BLaER1 treated with 17β-estradiol and CSF1 and Interleukin-3, amounts not matched to agents 10 nM and 100 nM (cell line): ENCODE measurements at regions not wholly inside any gene's neighbourhood (a gene's known extent, or its start where the extent isn't known, plus 50 kb on each side); places are given as distances from the start of the nearest gene placed in this dataset.

Experiments
- H3K27ac ChIP-seq, 11 experiments: shearing (Covaris generic); formaldehyde crosslinking; 2 replicates each; pipeline ENCODE4 v1.8.1; 2022
- H3K27me3 ChIP-seq, 11 experiments: shearing (Covaris generic); formaldehyde crosslinking; 2 replicates each; pipeline ENCODE4 v1.8.1; 2022
- H3K36me3 ChIP-seq, 11 experiments: shearing (Covaris generic); formaldehyde crosslinking; 2 replicates each; pipeline ENCODE4 v1.8.1; 2022
- H3K4me1 ChIP-seq, 10 experiments: shearing (Covaris generic); formaldehyde crosslinking; 2 replicates each; pipeline ENCODE4 v1.8.1; 2022
- H3K4me2 ChIP-seq, 11 experiments: shearing (Covaris generic); formaldehyde crosslinking; 2 replicates each; pipeline ENCODE4 v1.8.1; 2022
- H3K4me3 ChIP-seq, 10 experiments: shearing (Covaris generic); formaldehyde crosslinking; 2 replicates each; pipeline ENCODE4 v1.8.1; 2022
- H3K9ac ChIP-seq, 11 experiments: shearing (Covaris generic); formaldehyde crosslinking; 2 replicates each; pipeline ENCODE4 v1.8.1; 2022
- H3K9me3 ChIP-seq, 11 experiments: shearing (Covaris generic); formaldehyde crosslinking; replicated peaks in 1 of 11; 2 replicates each; pipeline ENCODE4 v1.8.1; 2022
- H4K20me1 ChIP-seq, 11 experiments: shearing (Covaris generic); formaldehyde crosslinking; 2 replicates each; pipeline ENCODE4 v1.8.1; 2022
- Cebpa-rat ChIP-seq, 11 experiments: shearing (Covaris generic); IDR thresholded peaks; 2 replicates each; pipeline ENCODE4 v1.8.1; 2022

DNA sequence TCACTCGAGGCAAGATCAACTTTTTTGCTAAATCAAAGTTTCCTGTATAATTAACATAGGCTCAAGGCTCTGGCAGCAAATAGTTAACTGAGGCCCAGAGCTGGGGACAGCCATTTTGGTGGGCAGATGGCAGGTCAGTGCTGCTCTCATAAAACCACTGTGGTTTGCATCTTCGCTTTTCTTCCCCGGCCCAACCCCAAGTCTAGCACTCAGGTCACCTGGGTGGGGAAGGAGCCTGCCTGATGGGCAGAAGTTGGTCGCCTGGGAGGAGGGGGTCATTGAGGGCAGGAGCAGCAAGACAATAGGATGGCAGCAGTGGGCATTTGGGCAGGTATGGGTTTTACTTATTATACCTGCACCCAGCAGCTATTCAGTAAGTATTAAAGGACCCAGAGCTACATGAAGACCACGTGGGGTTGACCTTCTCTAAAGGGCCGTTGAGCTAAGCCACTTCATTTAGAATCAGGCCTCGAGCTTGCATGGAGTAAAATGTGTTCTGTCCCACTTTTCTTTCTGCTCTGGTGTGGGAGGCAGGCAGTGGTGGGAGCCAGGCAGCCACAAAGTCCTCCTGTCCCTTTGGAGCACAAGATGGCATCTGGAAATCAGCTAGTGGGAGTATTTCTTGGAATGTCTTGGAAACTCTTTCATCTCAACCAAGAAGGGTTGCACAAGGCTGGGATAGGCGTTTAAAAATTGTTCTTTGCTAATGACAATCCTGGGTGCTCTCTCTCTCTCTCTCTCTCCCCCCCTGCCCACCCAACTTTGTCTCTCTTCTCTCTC is 133.4 kb downstream of the SPAG6 start:
- no peak for TF ChIP-seq Cebpa-rat (IDR thresholded peaks at IDR 0.05)
- Histone ChIP-seq H3K4me1 (peaks cover 0 to 8% (median 2%) of the 10 kb centered on the region in 10 experiments; a peak in 3 of 20 replicates), H4K20me1 (no peaks in the 10 kb centered on the region), H3K27ac (no peak overlapping the region), H3K4me3 (no peak overlapping the region), H3K4me2 (no peak overlapping the region), H3K9ac (no peak overlapping the region), H3K9me3 (peaks cover 22 to 30% (median 26%) of the 10 kb centered on the region in 11 experiments), H3K27me3 (peaks cover 34 to 47% (median 43%) of the 10 kb centered on the region in 11 experiments), H3K36me3 (no peaks in the 10 kb centered on the region)

DNA sequence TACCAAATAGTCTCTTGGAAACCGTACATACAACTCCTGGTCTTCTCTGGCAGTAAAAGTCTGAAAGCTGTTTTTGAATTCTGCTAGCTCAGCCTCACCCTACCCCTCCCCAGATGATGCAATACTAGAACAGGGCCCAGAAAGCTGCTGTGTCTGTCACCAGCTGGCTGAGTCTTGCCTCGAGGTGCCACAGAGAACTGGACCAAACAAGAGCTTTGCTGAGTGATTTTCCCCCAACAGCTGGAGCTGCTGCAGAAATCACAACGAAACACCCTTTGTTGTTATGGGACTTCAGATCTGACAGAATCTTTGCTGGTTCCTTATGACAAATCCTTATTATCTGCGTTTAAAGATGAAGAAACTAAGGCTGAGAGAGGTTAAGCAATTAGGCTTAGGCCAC is 134.1 kb downstream of the SPAG6 start:
- H3K9me3 ChIP-seq, result peaks cover 22 to 30% (median 26%) of the 10 kb centered on the region in 11 experiments
- TF ChIP-seq Cebpa-rat (IDR thresholded peaks at IDR 0.05), result peak in 2 of 11 experiments; percentile 50 to 61; a peak in 1 of 22 replicates
- H3K27ac ChIP-seq, result no peak overlapping the region
- H3K36me3 ChIP-seq, result no peaks in the 10 kb centered on the region
- peaks cover 0 to 8% (median 2%) of the 10 kb centered on the region in 10 experiments; a peak in 3 of 20 replicates for H3K4me1 ChIP-seq
- no peaks in the 10 kb centered on the region for H4K20me1 ChIP-seq
- peaks cover 27 to 41% (median 36%) of the 10 kb centered on the region in 11 experiments for H3K27me3 ChIP-seq
- H3K4me3 ChIP-seq, result no peak overlapping the region
- no peak overlapping the region for H3K9ac ChIP-seq
- no peak overlapping the region for H3K4me2 ChIP-seq

DNA sequence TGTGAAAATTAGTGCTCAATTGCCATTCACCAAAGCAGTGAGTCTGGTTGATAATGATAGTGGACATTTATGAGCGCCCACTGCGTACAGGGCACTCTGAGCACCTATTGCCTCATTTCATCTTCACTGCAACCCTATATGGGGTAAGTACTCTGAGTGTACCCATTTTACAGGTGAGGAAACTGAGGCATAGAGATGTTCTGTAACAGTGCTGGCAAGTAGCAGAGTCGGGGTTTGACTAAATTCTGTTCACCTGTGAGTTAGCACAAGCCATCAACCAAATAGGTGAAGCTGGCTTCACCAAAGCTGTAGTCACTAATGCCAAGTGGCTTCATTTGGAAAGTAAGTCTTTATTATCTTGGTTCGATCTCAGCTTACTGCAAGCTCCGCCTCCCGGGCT is 135.8 kb downstream of the SPAG6 start:
- Histone ChIP-seq H3K4me3 (no peak overlapping the region), H4K20me1 (no peaks in the 10 kb centered on the region), H3K36me3 (no peaks in the 10 kb centered on the region), H3K4me2 (no peak overlapping the region), H3K4me1 (peaks cover 0 to 1% (median 0%) of the 10 kb centered on the region in 10 experiments; a peak in 1 of 20 replicates), H3K9me3 (peaks cover 16 to 21% (median 19%) of the 10 kb centered on the region in 11 experiments), H3K27me3 (peaks cover 10 to 24% (median 19%) of the 10 kb centered on the region in 11 experiments), H3K27ac (no peak overlapping the region), H3K9ac (no peak overlapping the region)
- no peak for TF ChIP-seq Cebpa-rat (IDR thresholded peaks at IDR 0.05)

DNA sequence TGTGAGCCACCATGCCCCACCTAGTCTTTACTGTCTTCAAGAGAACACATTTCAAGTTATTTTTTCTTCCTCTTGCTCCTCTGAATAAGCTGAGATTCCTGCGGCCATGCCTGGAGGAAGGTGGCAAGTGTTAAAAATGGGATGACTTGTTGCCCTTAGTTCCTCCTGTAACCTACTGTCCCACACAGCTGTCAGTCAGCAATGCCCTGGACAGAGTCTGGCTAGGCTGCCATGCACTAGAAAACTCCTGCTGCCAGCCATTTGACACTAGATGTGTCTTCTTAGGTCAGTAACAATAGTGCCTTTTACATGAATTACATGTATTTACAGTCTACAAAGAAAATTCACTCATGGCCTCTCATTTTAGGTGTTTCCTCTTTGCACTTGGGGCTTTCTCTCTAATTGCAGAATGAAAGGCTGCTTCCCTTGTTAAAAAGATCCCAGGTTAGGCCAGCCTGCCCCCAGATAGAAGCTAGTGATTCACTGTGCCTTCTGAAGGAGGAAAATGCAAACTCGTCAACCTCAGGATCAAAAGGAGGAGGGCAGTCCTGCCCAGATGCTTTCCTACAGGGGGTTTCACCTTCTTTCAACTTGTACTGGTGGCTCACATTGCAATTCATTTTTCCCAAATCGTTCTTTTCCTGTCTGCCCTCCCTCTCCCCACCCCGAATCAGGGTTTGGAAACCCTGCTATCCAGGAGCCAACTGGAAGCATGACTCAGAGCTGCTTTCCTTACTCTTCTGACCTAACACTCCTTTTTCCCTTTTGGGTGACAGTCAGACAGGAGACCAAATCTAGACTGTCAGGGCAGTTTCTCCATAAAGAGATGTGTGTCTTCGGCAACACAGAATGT is 136.6 kb downstream of the SPAG6 start:
- H3K4me1 ChIP-seq, result no peaks in the 10 kb centered on the region
- H3K9me3 ChIP-seq, result peaks cover 8 to 13% (median 11%) of the 10 kb centered on the region in 11 experiments
- no peak overlapping the region for H3K9ac ChIP-seq
- H3K36me3 ChIP-seq, result no peaks in the 10 kb centered on the region
- no peaks in the 10 kb centered on the region for H4K20me1 ChIP-seq
- peaks cover 2 to 16% (median 11%) of the 10 kb centered on the region in 11 experiments for H3K27me3 ChIP-seq
- H3K27ac ChIP-seq, result no peak overlapping the region
- H3K4me2 ChIP-seq, result no peak overlapping the region
- H3K4me3 ChIP-seq, result no peak overlapping the region
- no peak for TF ChIP-seq Cebpa-rat (IDR thresholded peaks at IDR 0.05)

DNA sequence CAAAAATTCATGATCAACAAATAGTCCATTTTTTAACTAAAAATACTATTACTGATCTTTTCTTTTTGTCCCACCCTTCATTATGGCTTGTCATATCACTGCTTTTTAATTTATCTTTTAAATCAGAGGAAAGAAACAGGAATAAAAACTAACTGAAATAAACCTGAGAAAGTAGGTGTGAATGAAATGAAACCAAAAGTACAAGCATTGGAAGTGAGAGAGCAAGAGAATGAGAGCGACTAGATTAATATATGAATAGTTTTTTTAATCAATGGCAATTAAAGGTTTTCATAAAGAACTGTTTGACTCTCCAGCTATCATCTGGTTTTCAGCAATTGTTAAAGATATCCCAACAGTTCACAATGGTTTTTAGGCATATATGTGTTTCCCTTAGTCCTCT is 137.8 kb downstream of the SPAG6 start:
- Histone ChIP-seq H3K9me3 (peaks cover 0 to under 1% (median 0%) of the 10 kb centered on the region in 11 experiments; a peak in 1 of 22 replicates), H3K9ac (no peak overlapping the region), H3K27me3 (peaks cover 0 to 4% (median 0%) of the 10 kb centered on the region in 11 experiments; a peak in 3 of 22 replicates), H3K4me3 (no peak overlapping the region), H3K27ac (no peak overlapping the region), H4K20me1 (no peaks in the 10 kb centered on the region), H3K4me2 (no peak overlapping the region), H3K4me1 (no peaks in the 10 kb centered on the region), H3K36me3 (no peaks in the 10 kb centered on the region)
- no peak for TF ChIP-seq Cebpa-rat (IDR thresholded peaks at IDR 0.05)
